Fibroblast of lung (primary cell): ENCODE measurements at regions not wholly inside any gene's neighbourhood (a gene's known extent, or its start where the extent isn't known, plus 50 kb on each side); places are given as distances from the start of the nearest gene placed in this dataset.

Experiments
- DNase-seq, 2 donors: peaks; one replicate each; pipeline versions ENCODE4 v3.0.0 to v3.0.0-alpha.2; 2010; ENCODE audit warnings: low read depth in 2 of 2
- H2AFZ ChIP-seq: 2 replicates; pipeline ENCODE4 v1.5.1; 2012; ENCODE audit warnings: low read length, control low read depth, inconsistent platforms
- H3K27ac ChIP-seq: 2 replicates; pipeline ENCODE4 v1.5.1; 2011; ENCODE audit warnings: low read length, control low read depth; ENCODE audit not compliant: insufficient read depth
- H3K27me3 ChIP-seq: 2 replicates; pipeline ENCODE4 v1.5.1; 2011; ENCODE audit warnings: mild to moderate bottlenecking, low read length; ENCODE audit not compliant: control insufficient read depth, insufficient read depth
- H3K36me3 ChIP-seq: 2 replicates; pipeline ENCODE4 v1.5.1; 2011; ENCODE audit warnings: low read length; ENCODE audit not compliant: control insufficient read depth, insufficient read depth
- H3K4me1 ChIP-seq: 2 replicates; pipeline ENCODE4 v1.5.1; 2011; ENCODE audit warnings: low read length; ENCODE audit not compliant: control insufficient read depth, insufficient read depth; ENCODE audit errors: extremely low read depth
- H3K4me2 ChIP-seq: 2 replicates; pipeline ENCODE4 v1.5.1; 2011; ENCODE audit warnings: low read length, control low read depth; ENCODE audit not compliant: insufficient read depth; ENCODE audit errors: extremely low read depth
- H3K4me3 ChIP-seq, 4 experiments: fragments of 200-600 bp in 1 of 4; sonication (generic) in 1 of 4; replicated peaks in 1 of 4; 2 replicates each; pipeline ENCODE4 v1.5.1; 2011 to 2016; ENCODE audit warnings: low read length in 4 of 4, low read depth in 3 of 4, mild to moderate bottlenecking in 3 of 4, control low read depth in 2 of 4, inconsistent platforms in 1 of 4, mixed read lengths in 1 of 4; ENCODE audit not compliant: insufficient read depth in 1 of 4; ENCODE audit errors: control extremely low read depth in 1 of 4
- H3K79me2 ChIP-seq: 2 replicates; pipeline ENCODE4 v1.5.1; 2012; ENCODE audit warnings: mild to moderate bottlenecking, low read length, inconsistent platforms; ENCODE audit not compliant: control insufficient read depth, insufficient read depth
- H3K9ac ChIP-seq: 2 replicates; pipeline ENCODE4 v1.5.1; 2011; ENCODE audit warnings: mild to moderate bottlenecking, low read length, control low read depth; ENCODE audit not compliant: insufficient read depth
- H3K9me3 ChIP-seq: 2 replicates; pipeline ENCODE4 v1.5.1; 2012; ENCODE audit warnings: low read depth, low read length; ENCODE audit not compliant: control insufficient read depth, insufficient read depth
- H4K20me1 ChIP-seq: 2 replicates; pipeline ENCODE4 v1.5.1; 2011; ENCODE audit warnings: low read length; ENCODE audit not compliant: control insufficient read depth, insufficient read depth; ENCODE audit errors: extremely low read depth
- EZH2 ChIP-seq: IDR thresholded peaks from 2 replicates; pipeline ENCODE4 v1.5.1; 2012; ENCODE audit warnings: low read length, control low read depth, mild to moderate bottlenecking; ENCODE audit errors: missing control alignments
- TF ChIP-seq, protein P1 (sequence below), 2 donors: IDR thresholded peaks in 1 of 2; conservative IDR thresholded peaks in 1 of 2; 1 replicate in 1 of 2; 2 replicates in 1 of 2; pipeline ENCODE4 v1.5.1; 2011 to 2012; ENCODE audit warnings: low read length in 2 of 2, control low read depth in 1 of 2, inconsistent platforms in 1 of 2, low read depth in 1 of 2, mild to moderate bottlenecking in 1 of 2

DNA sequence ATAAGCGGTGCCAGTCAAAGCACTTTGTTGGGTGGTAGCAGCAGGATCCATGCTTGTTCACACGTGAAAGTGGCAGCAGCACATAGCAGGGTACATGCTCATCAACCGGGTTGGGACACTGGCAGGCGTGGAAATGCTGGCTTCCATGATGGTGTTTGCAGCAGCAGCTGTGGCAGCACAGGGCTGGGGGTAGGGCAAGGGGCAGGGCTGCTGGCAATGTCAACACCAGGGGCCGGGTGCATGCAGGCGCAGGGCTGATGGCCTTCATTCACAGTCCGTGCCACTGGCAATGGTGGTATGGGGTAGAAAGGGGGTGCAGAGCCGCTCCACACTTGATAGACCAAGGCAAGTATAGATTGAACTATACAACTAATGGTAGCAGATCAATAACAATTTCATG, 374.7 kb upstream of the FAM241A start:
- H3K27ac ChIP-seq, result no peak overlapping the region
- H3K4me3 ChIP-seq, result no peak overlapping the region
- H3K27me3 ChIP-seq, result no peaks in the 10 kb centered on the region
- H3K79me2 ChIP-seq, result no peaks in the 10 kb centered on the region
- no peaks in the 10 kb centered on the region for H3K9me3 ChIP-seq
- DNase-seq, result no peak
- H2AFZ ChIP-seq, result no peak overlapping the region
- no peak overlapping the region for H3K9ac ChIP-seq
- TF ChIP-seq EZH2, result no peak
- TF ChIP-seq, protein P1, sequence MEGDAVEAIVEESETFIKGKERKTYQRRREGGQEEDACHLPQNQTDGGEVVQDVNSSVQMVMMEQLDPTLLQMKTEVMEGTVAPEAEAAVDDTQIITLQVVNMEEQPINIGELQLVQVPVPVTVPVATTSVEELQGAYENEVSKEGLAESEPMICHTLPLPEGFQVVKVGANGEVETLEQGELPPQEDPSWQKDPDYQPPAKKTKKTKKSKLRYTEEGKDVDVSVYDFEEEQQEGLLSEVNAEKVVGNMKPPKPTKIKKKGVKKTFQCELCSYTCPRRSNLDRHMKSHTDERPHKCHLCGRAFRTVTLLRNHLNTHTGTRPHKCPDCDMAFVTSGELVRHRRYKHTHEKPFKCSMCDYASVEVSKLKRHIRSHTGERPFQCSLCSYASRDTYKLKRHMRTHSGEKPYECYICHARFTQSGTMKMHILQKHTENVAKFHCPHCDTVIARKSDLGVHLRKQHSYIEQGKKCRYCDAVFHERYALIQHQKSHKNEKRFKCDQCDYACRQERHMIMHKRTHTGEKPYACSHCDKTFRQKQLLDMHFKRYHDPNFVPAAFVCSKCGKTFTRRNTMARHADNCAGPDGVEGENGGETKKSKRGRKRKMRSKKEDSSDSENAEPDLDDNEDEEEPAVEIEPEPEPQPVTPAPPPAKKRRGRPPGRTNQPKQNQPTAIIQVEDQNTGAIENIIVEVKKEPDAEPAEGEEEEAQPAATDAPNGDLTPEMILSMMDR (conservative IDR thresholded peaks at IDR 0.05 in 1 of 2, IDR thresholded peaks at IDR 0.05 in 1 of 2; ENCODE audit: low read depth in 1 of 2, low read length in 2 of 2), result no peak
- H3K4me2 ChIP-seq, result no peak overlapping the region
- no peaks in the 10 kb centered on the region for H3K4me1 ChIP-seq
- H3K36me3 ChIP-seq, result no peaks in the 10 kb centered on the region
- no peaks in the 10 kb centered on the region for H4K20me1 ChIP-seq

GRCh38 chr4:111773858-111774257, 371.4 kb upstream of the FAM241A start:
- Histone ChIP-seq H3K4me2 (no peak overlapping the region), H3K4me1 (no peaks in the 10 kb centered on the region), H3K9me3 (no peaks in the 10 kb centered on the region), H3K27me3 (no peaks in the 10 kb centered on the region), H3K36me3 (no peaks in the 10 kb centered on the region), H3K27ac (no peak overlapping the region), H3K9ac (no peak overlapping the region), H4K20me1 (no peaks in the 10 kb centered on the region), H2AFZ (no peak overlapping the region), H3K79me2 (no peaks in the 10 kb centered on the region), H3K4me3 (no peak overlapping the region)
- DNase-seq, result no peak
- TF ChIP-seq EZH2, result no peak
- TF ChIP-seq, protein P1 (conservative IDR thresholded peaks at IDR 0.05 in 1 of 2, IDR thresholded peaks at IDR 0.05 in 1 of 2; ENCODE audit: low read depth in 1 of 2, low read length in 2 of 2), result no peak

GRCh38 chr4:111775556-111776297, 369.5 kb upstream of the FAM241A start:
- no peak overlapping the region for H2AFZ ChIP-seq

More at GRCh38 chr4:111775556-111776297, 369.5 kb upstream of the FAM241A start:
- H3K27ac ChIP-seq, result no peak overlapping the region
- DNase-seq, result peak in 1 of 2 donors; percentile 22
- H4K20me1 ChIP-seq, result no peaks in the 10 kb centered on the region
- H3K79me2 ChIP-seq, result no peaks in the 10 kb centered on the region
- TF ChIP-seq EZH2, result no peak
- TF ChIP-seq, protein P1 (conservative IDR thresholded peaks at IDR 0.05 in 1 of 2, IDR thresholded peaks at IDR 0.05 in 1 of 2; ENCODE audit: low read depth in 1 of 2, low read length in 2 of 2), result no peak
- H3K4me2 ChIP-seq, result no peak overlapping the region
- H3K9me3 ChIP-seq, result no peaks in the 10 kb centered on the region
- no peaks in the 10 kb centered on the region for H3K4me1 ChIP-seq
- no peak overlapping the region for H3K4me3 ChIP-seq
- no peak overlapping the region for H3K9ac ChIP-seq
- no peaks in the 10 kb centered on the region for H3K36me3 ChIP-seq
- H3K27me3 ChIP-seq, result no peaks in the 10 kb centered on the region
